ENCODE measurements at regions not wholly inside any gene's neighbourhood (a gene's known extent, or its start where the extent isn't known, plus 50 kb on each side); places are given as distances from the start of the nearest gene placed in this dataset.

- peak; percentile 25 for DNase-seq (ENCODE audit: low spot score)
- intact Hi-C loops (cut with DNase I), result no loop called here
Measured at GRCh38 chr11:55172734-55173415, 89.1 kb upstream of the TRIM48 start.
